Astrocyte of the hippocampus (primary cell): ENCODE measurements at regions not wholly inside any gene's neighbourhood (a gene's known extent, or its start where the extent isn't known, plus 50 kb on each side); places are given as distances from the start of the nearest gene placed in this dataset.

Experiments used
- DNase-seq: peaks from one replicate; pipeline ENCODE4 v3.0.0; 2011; ENCODE audit warnings: low read depth, low spot score

DNA sequence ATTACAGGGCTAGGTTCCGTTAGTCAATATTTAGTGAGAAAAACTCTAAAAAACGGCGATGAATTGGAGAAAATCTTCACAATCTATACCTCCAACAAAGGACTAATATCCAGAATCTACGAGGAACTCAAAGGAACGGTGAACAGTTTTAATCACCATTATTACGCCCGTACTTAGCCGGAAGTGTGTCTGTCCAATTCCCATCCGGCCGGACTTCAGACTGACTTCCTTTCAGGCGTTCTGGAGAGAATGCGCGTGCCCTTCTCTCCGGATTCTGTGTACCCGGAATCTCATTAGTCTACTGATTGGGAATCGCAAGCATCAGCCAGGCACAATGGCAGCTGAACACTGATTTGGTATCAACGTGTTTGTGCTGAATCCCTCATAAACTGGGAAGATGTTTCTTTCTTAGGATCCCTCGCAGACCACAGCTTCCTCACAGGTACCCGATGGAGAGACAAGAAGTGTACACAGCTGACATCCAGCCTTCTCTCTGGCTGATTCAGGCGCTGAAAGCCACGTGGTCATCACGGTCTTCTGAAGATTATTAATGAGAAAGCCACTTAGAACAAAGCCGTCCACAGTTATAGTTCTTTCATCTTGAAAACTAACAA lies 239.9 kb downstream of the ZNF516 start:
- DNase-seq, result no peak

DNA sequence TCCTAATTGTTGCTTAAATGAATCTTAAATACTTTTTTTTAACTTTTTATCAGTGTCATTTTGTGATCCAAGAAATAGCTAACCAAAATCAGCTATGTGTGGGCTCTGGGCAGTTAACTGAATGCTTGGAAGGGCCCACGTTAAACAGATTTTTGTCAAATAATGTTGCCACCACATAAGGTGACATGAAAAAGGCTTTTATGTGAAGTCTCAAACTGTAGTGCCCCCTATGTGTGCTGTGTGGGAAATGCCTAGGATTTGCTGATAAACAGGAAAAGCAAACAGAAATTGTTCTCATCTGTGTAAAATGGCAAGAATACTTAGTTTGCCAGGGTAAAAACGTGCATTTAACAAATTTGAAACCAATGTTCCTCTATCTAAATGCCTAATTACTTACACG lies 242.2 kb downstream of the ZNF516 start:
- DNase-seq, result peak; percentile 41

- no peak for DNase-seq
Measured at GRCh38 chr18:76252139-76252538, 242.9 kb downstream of the ZNF516 start.

GRCh38 chr18:76251691-76252090 lies 243.4 kb downstream of the ZNF516 start:
- DNase-seq, result no peak

DNA sequence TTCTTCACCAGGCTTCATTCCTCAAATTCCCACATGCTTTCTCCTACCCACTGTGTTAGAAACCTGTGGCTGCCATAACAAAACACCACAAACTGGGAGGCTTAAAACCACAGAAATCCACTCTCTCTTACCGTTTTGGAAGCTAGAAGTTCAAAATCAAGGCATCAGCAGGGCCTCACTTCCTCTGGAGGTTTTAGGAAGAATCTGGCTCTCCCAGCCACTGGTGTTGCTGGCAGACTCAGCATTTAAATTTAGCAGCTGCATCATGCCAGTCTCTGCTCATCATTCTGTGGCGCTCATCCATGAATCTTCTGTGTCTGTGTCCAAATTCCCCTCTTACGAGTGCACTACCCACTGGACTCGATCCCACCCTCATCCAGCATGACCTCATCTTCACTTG lies 248.5 kb downstream of the ZNF516 start:
- peak; percentile 80 for DNase-seq

- peak; percentile 55 for DNase-seq
Measured at GRCh38 chr18:76234676-76235060, 260.4 kb downstream of the ZNF516 start.

DNA sequence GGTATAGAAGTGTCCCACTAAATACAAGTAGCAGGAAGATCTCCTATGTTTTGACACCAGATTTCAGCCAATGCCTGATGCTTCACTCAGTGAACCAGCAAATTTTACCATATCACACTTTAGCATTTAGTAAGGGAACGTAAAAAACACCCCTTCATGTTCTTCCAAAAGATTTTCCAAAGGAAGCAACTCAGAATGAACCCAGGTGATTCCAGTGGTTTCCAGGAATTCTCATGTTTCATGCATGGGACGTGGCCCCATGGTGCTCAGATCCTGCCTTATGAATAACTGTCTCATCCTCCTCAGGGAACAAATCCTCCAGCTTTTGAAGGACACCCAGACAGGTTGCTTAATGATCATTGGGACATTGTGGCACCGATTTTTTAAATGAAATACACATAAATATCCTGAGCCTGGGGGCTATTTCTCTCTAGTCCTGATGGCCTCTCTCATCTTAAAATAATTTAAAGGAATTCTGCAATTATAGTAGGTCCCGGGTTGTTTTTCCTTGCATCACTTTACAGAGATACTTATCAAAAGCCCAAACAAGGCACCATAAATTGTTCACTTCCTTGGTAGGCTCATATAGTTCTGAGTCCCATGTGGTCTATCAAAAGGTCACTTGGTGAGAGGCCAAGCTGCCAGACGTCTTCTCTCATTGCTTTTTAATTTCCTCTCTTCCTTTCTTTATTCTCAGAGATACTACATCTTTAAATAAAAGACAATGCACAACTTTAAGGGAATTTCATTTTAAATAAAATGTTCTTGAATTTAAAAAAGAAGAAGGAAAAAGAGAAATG lies 261.0 kb downstream of the ZNF516 start:
- DNase-seq, result no peak

GRCh38 chr18:76233406-76233805 lies 261.6 kb downstream of the ZNF516 start:
- no peak for DNase-seq

DNA sequence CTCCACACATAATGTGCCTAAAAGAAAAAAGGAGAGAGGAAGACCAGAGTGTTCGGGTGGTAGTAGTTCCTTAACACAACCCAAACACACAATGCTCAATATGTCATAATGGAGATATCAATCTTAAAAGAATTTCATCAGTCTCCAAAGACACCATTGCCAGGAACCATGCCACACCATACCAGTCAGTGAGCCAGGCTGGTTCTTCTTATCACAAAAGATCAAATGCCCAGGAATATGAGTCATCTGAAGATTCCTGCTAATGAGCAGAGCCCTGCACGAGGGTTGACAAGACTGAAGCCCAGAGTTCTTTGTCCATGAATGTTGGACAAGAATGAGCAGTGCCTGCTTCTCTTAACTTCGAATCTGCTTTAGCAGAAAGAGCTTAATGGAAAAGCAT lies 262.3 kb downstream of the ZNF516 start:
- DNase-seq, result peak; percentile 46

DNA sequence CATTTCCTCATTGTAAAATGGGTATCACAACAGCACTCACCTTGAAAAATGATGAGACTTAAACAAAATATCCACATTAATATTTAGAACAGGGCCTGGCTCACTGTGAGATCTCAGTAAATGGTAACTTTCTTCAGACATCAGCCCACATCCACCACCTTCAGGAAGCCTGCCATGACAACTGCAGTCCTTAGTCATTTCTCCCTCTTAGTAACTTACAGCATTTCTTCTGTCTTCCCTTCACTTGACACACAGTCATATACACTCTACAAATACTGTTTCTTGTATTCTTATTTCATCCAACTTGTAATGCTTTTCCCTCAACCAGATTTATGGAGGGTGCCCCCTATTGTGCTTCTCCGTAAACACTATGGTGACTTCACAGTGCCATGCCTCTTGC lies 263.0 kb downstream of the ZNF516 start:
- no peak for DNase-seq

DNA sequence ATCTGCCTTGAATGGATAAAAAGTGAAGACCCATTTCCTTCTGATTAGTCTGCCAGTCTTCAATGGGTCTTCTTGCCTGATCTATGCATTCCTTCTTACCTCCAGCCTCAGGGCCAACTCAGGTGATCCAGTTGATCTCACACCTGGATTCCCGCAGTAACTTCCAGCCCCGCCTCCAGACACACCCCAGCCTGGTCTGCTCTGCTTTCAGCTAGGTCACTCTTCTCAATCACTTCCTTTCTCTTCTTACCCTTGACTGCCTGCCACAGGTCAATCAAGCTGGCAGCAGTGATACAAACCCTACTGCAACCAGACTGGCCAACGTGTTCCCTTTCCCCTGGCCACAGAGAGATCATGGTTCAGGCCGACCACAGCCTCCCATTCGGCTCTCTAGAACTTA lies 263.6 kb downstream of the ZNF516 start:
- DNase-seq, result no peak

DNA sequence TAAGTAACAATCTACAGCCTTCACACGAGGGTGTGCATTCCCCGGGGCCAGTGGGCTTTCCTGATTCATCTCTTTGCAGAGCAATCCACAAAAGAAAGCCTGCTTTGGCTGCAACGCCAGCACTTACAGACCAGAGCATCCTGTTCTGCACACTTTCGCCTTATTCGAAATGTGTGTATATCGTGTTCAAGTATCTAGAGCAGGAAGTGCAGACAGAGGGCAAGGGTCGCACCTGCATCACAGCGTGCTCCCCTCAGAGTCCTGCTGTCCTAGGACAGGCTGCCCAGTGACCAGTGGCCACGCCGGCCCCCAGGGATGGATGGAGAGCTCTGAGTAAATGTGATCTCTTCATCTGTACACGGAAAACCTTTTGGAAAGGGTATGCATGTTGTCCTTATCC lies 264.3 kb downstream of the ZNF516 start:
- DNase-seq, result no peak

DNA sequence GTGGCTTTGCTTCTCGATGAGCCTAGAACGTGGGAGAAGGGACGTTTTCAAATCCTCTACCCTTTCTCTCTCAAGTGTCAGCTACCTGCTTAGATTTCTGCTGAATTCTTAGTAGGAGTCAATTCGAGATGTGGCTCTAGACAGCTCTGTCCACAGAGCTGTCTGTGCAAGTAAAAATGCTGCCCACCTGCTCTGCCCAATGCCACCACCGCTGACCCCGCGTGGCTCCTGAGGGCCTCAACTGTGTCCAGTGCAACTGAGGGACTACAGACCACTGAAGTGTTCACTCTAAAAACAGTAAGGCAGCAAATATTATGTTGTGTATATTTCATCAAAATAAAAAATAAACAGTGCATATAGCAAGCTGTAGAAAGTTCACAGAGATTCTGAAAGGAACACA lies 266.3 kb downstream of the ZNF516 start:
- DNase-seq, result no peak

GRCh38 chr18:76227759-76228158 lies 267.3 kb downstream of the ZNF516 start:
- DNase-seq, result no peak

- DNase-seq, result no peak
Measured at GRCh38 chr18:76223403-76223802, 271.6 kb downstream of the ZNF516 start.

- DNase-seq, result no peak
Measured at GRCh38 chr18:76219023-76219422, 276.0 kb downstream of the ZNF516 start.

- DNase-seq, result no peak
Measured at GRCh38 chr18:76216096-76216495, 278.9 kb downstream of the ZNF516 start.

- DNase-seq, result no peak
Measured at GRCh38 chr18:76213991-76214390, 281.1 kb downstream of the ZNF516 start.

GRCh38 chr18:76212960-76213359 lies 282.1 kb downstream of the ZNF516 start:
- DNase-seq, result peak; percentile 20

GRCh38 chr18:76209597-76209996 lies 285.4 kb downstream of the ZNF516 start:
- DNase-seq, result peak; percentile 60

DNA sequence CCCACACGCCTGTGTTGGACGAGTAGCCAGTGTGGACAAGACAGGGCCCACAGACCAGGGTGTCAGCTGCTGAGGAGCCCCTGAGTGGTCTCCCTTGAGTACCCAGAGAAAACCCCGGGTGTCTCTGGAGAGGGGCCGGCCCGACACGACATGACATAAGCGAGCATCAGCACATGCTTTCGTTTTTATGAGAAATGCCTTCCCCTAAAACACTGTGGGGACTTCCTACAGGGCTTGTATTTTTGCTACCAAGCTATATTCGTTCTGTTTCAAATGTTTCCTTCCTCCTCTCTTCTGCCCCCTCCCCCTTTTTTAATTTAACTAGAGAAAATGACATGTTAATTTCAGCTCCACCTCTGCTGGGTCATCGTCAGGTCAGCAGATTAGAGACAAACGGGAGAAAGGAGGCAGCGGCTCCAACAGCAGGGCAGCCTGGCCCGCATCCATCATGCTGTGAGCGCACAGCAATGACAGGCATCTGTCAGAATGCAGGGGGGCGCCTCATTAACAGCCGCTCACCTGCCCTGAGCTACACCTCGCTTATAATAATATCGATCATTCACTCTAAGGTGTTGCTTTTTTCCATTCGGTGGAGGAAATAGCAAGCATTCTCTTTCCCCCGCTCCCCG lies 286.2 kb downstream of the ZNF516 start:
- peak; percentile 3 for DNase-seq

- no peak for DNase-seq
Measured at GRCh38 chr18:76205906-76206305, 289.1 kb downstream of the ZNF516 start.

DNA sequence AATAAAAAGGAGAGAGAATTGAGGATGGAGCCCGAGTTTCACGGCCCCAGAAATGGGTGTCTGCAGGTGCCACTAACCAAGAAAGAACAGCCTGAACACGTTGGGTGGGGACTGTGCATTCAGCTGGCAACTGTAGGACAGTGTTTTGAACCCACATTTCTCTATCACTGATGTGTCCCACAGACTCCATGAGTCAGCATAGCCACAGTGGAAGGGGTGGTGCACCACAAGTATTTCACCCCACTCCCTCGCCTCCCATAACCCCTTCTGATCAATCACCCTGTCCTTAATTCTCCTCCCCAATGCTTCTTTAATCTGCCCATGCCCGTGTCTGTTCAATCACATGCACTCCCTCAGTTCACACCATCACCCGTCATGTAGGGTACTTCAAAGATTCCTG lies 291.5 kb downstream of the ZNF516 start:
- DNase-seq, result no peak
